OCI-LY3 (cell line): ENCODE measurements at regions not wholly inside any gene's neighbourhood (a gene's known extent, or its start where the extent isn't known, plus 50 kb on each side); places are given as distances from the start of the nearest gene placed in this dataset.

Experiments used
- EZH2phosphoT487 ChIP-seq: fragments of 200-600 bp; shearing (Covaris generic); IDR thresholded peaks from 2 replicates; pipeline ENCODE4 v1.6.1; 2018; ENCODE audit warnings: antibody characterized with exemption, mixed run types, low read depth
- TF ChIP-seq, protein P1 (sequence below): fragments of 200-600, 300-600 bp; sonication (generic); IDR thresholded peaks from 2 replicates; pipeline ENCODE4 v1.5.1; 2014; ENCODE audit warnings: antibody characterized with exemption, low read length, low read depth

DNA sequence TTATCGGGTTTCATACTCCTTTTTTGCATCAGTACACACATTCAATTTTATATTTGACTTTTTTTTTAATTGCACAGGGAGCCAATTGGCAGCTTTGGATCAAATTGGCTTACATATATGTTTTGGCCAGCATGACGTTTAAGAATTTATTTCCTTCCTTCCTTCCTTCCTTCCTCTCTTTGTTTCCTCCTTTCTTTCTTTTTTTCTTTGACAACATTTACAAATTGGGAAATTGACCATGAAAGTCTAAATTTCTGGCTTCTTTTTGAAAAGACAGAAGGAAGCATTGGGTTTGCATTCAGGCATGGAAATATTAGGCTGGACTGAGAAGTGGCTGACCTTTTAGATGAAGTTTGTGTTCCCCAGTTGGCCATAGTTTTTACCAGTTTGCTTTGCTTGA is 103.4 kb upstream of the IGSF10 start:
- TF ChIP-seq, protein P1, sequence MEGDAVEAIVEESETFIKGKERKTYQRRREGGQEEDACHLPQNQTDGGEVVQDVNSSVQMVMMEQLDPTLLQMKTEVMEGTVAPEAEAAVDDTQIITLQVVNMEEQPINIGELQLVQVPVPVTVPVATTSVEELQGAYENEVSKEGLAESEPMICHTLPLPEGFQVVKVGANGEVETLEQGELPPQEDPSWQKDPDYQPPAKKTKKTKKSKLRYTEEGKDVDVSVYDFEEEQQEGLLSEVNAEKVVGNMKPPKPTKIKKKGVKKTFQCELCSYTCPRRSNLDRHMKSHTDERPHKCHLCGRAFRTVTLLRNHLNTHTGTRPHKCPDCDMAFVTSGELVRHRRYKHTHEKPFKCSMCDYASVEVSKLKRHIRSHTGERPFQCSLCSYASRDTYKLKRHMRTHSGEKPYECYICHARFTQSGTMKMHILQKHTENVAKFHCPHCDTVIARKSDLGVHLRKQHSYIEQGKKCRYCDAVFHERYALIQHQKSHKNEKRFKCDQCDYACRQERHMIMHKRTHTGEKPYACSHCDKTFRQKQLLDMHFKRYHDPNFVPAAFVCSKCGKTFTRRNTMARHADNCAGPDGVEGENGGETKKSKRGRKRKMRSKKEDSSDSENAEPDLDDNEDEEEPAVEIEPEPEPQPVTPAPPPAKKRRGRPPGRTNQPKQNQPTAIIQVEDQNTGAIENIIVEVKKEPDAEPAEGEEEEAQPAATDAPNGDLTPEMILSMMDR, result no peak
- no peak for TF ChIP-seq EZH2phosphoT487
